Stimulated activated naive CD8-positive, alpha-beta T cell treated with anti-CD3 and anti-CD28 coated beads, Interleukin-15, amount 100 ng/mL, for 72 hours (primary cell): ENCODE measurements at regions not wholly inside any gene's neighbourhood (a gene's known extent, or its start where the extent isn't known, plus 50 kb on each side); places are given as distances from the start of the nearest gene placed in this dataset.

ENCODE experiments used
- ATAC-seq: fragments of 150-1000 bp; cut with Tn5 transposase; 2 replicates; pipeline ENCODE4 v1.10.0; 2021; ENCODE audit warnings: mild to moderate bottlenecking, moderate library complexity
- DNase-seq, 2 donors: peaks; one replicate each; pipeline ENCODE4 v3.0.0; 2021 to 2022
- H3K27ac Mint-ChIP-seq, 2 donors: one replicate each; pipeline ENCODE4 v1.8.0; 2022; ENCODE audit warnings: mild to moderate bottlenecking in 2 of 2, mixed read lengths in 2 of 2, moderate library complexity in 2 of 2
- H3K27me3 Mint-ChIP-seq: one replicate; pipeline ENCODE4 v1.8.0; 2022; ENCODE audit warnings: mixed read lengths
- H3K4me1 Mint-ChIP-seq: one replicate; pipeline ENCODE4 v1.8.0; 2022; ENCODE audit warnings: mild to moderate bottlenecking, mixed read lengths
- H3K4me3 Mint-ChIP-seq, 2 donors: one replicate each; pipeline ENCODE4 v1.8.0; 2022; ENCODE audit warnings: mild to moderate bottlenecking in 2 of 2, mixed read lengths in 2 of 2, moderate library complexity in 1 of 2
- H3K9me3 Mint-ChIP-seq, 2 donors: one replicate each; pipeline ENCODE4 v1.8.0; 2022; ENCODE audit warnings: mixed read lengths in 2 of 2

DNA sequence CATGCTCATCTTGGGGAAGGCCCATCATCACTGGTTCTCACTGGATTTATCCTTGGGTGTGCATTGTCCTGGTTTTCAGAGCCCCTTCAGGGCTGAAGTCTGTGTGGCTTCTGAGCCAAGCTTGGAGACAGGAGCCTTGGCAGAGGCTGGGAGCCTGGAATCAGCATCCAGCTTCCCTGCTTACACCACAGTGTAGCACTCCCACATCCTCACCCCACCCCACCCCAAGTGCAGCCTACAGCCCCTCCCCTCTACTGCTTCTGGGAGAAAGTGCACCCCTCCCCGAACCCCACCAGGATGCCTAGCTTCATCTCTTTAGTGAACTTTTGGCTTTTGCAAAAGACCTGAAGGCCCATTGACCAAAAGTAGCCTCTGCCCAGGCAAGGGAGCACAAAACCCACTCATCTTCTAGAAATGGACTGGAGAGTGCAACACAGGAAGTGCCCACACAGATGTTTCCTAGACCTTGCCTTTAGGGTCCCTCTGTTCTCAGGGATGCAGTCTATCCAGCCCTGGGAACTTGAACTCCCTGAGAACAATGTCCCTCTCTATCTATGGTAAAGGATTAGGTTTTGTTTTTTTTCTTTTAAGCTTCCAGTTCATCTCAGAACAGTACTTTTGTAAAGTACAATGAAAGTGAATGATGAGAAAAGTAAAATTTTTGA is 189.7 kb downstream of the PALM2AKAP2 start:
- H3K4me3 Mint-ChIP-seq = no peak overlapping the region
- peaks cover 48% of the 10 kb centered on the region for H3K4me1 Mint-ChIP-seq
- H3K27me3 Mint-ChIP-seq = peaks cover 14% of the 10 kb centered on the region
- H3K9me3 Mint-ChIP-seq = peaks cover 0 to 5% of the 10 kb centered on the region in 2 donors
- no peak for DNase-seq
- no peak for ATAC-seq
- H3K27ac Mint-ChIP-seq = peak overlapping the region in 1 of 2 donors; percentile 47

- Mint-ChIP-seq H3K9me3 (peaks cover 0 to 5% of the 10 kb centered on the region in 2 donors), H3K4me3 (no peak overlapping the region), H3K27ac (no peak overlapping the region), H3K4me1 (peaks cover 48% of the 10 kb centered on the region), H3K27me3 (peaks cover 2% of the 10 kb centered on the region)
- ATAC-seq (no peak), DNase-seq (no peak)
Observed at GRCh38 chr9:109971226-109971625, 191.2 kb downstream of the PALM2AKAP2 start.

- DNase-seq = peak in 1 of 2 donors; percentile 17
- Mint-ChIP-seq H3K27ac (no peak overlapping the region), H3K4me3 (no peak overlapping the region), H3K9me3 (peaks cover 0 to 5% of the 10 kb centered on the region in 2 donors), H3K4me1 (peaks cover 43% of the 10 kb centered on the region), H3K27me3 (no peaks in the 10 kb centered on the region)
- ATAC-seq = peak; percentile 49
Observed at GRCh38 chr9:109972026-109972882, 192.3 kb downstream of the PALM2AKAP2 start.

DNA sequence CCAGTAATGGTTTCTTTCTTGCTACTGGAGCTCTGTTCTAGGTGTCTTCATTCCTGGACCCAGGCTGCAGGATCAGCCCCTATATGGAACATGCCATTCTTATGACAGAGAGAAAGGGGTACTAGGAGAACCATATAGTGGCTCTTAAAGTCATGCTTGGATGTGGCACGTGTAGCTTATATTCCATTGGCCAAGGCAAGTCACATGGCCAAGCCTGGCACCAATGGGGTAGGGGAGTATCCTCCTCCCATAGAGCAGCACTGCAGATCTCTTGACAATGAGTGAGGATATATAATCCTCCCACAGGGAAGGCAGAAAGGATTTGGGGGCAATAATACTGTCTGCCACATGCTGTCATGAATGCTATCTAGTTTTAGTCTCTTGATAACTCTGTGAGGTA is 193.3 kb downstream of the PALM2AKAP2 start:
- Mint-ChIP-seq H3K4me1 (peaks cover 32% of the 10 kb centered on the region), H3K4me3 (no peak overlapping the region), H3K27me3 (no peaks in the 10 kb centered on the region), H3K9me3 (no peaks in the 10 kb centered on the region), H3K27ac (no peak overlapping the region)
- DNase-seq = no peak
- no peak for ATAC-seq

DNA sequence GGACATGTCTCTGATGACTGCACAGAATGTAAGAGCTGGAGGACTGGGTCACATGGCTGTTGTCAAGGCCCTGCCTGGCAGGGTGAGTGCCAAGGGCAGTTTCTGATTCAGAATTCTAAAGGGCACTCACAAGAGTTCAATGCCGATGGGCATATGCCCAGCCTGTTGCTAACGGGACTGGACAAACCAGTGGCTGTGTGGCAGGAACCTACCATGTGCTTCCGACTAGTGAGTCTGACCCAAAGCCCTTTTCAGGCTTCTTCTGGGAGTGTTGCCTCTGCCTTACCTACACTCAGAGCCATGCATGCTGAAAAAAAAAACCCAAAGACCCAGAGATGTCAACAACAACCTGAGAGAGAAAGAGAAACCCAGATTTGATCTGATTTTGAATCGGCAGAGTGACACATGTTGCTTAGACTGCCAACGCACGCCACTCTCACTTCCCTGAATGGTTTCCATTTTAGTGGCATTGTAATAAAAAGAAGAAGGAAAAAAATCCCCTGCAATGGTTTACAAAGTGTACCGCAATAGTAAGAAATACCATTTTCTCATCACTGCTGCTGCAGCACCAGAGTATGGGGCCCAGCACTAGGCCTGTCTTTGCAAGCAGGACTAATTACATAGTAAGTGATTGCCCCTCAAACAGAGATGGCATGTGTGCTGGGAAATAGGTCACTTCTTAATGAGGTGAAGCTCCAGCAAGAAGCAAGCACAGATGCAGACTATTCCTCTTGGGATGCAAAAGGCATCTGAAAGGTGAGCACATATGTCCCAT is 194.3 kb downstream of the PALM2AKAP2 start:
- Mint-ChIP-seq H3K4me3 (peak overlapping the region in 1 of 2 donors; percentile 13), H3K27ac (peak overlapping the region in 1 of 2 donors; percentile 67), H3K9me3 (no peaks in the 10 kb centered on the region), H3K27me3 (no peaks in the 10 kb centered on the region), H3K4me1 (peaks cover 22% of the 10 kb centered on the region)
- ATAC-seq (peak; percentile 86), DNase-seq (peak in 1 of 2 donors; percentile 64)

DNA sequence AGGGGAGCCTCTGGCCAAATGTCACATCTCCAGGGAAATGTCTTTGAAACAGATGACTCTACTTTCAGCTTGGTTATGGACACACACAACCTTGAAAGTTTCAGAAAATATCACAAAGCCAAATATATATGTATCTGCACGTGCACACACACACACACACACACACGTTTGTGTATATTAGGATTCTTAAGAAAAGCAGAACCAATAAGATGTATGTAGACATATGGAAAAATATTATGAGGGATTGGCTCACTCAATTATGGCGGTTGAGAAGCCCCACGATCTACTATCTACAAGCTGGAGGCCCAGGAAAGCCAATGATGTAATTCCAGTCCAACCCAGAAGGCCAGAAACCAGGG is 194.9 kb downstream of the PALM2AKAP2 start:
- no peak overlapping the region for H3K27ac Mint-ChIP-seq
- no peak overlapping the region for H3K4me3 Mint-ChIP-seq
- H3K9me3 Mint-ChIP-seq = no peaks in the 10 kb centered on the region
- ATAC-seq (peak; percentile 5), DNase-seq (no peak)
- peaks cover 20% of the 10 kb centered on the region for H3K4me1 Mint-ChIP-seq
- H3K27me3 Mint-ChIP-seq = no peaks in the 10 kb centered on the region

DNA sequence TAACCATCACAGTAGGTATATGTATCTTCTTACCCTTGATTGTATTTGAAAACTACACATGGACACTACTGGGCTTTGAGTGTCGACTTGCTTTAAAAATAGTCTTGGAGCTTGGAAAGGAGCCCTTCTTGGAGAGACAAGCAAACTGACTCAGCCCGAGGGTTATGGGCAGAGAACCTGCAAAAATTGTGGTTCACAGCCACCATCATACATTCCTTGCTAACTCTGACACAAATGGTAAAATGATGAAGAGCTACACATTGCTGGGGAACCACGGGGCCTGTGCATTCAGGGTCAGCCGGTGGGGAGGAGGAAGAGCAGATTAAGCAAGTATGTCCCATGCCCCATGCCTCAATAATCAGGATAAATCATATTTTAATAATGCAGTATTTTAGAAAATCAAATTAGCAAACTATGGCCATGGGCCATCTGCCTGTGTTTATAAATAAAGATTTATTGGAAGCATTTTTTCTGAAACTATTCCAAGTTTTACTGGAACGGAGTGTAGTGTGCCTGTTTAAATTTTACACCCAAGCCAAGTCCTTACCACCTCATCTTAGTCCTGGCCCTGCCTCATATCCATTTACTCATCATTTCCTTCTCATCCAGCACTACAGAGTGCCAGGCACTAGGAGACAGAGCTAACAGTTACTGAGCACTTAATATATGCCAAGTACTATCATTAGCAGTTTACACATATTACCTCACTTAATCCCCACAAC is 195.7 kb downstream of the PALM2AKAP2 start:
- Mint-ChIP-seq H3K27ac (peak overlapping the region; percentile 3 to 49), H3K4me3 (no peak overlapping the region), H3K27me3 (no peaks in the 10 kb centered on the region), H3K4me1 (peaks cover 20% of the 10 kb centered on the region), H3K9me3 (no peaks in the 10 kb centered on the region)
- DNase-seq (no peak), ATAC-seq (no peak)

DNA sequence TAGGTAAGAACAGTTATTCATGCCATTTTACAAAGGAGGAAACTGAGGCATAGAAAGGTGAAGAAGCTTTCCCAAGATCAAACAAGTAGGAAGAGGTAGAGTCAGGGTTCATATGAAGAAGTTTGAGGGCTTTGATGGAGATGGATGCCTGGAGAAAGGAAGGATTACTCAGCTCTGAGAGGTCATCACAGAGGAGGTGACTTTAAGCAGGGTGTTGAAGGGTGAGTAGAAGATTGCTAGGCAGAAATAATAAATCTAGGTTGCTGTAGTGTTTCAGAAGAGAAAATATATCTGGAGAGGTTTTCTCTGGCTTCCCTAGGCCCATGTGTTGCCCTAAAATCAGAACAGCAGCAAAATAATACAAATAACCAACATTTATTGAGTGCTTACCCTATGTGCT is 196.3 kb downstream of the PALM2AKAP2 start:
- Mint-ChIP-seq H3K4me3 (no peak overlapping the region), H3K27me3 (no peaks in the 10 kb centered on the region), H3K9me3 (peaks cover 0 to 1% of the 10 kb centered on the region in 2 donors), H3K4me1 (peaks cover 20% of the 10 kb centered on the region), H3K27ac (peak overlapping the region in 1 of 2 donors; percentile 49)
- DNase-seq (no peak), ATAC-seq (no peak)

DNA sequence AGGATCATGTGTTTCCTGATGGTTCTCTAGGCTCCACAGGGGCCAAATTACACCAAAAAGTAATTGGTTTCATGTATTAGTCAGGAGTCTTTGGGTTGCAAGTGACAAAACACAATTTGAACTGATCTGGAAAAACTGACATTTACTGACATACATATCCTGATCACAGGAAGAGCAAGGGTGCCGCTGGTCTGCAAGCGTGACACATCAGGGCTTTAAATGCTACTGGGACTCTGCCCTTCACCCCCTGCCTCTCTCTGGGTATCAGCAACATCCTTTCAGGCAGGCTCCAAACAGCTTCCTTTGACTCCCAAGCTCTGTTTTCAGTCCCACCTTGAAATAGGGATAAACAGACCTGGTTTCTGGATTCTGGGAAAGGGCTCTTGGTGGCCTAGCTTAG is 197.5 kb downstream of the PALM2AKAP2 start:
- H3K4me3 Mint-ChIP-seq = no peak overlapping the region
- H3K27me3 Mint-ChIP-seq = no peaks in the 10 kb centered on the region
- H3K9me3 Mint-ChIP-seq = peaks cover 3 to 10% of the 10 kb centered on the region in 2 donors
- no peak overlapping the region for H3K27ac Mint-ChIP-seq
- ATAC-seq (no peak), DNase-seq (no peak)
- H3K4me1 Mint-ChIP-seq = peaks cover 11% of the 10 kb centered on the region

- Mint-ChIP-seq H3K27me3 (no peaks in the 10 kb centered on the region), H3K4me1 (no peaks in the 10 kb centered on the region), H3K9me3 (peaks cover 3 to 10% of the 10 kb centered on the region in 2 donors), H3K27ac (no peak overlapping the region), H3K4me3 (no peak overlapping the region)
- DNase-seq (no peak), ATAC-seq (no peak)
Observed at GRCh38 chr9:109981091-109981490, 201.1 kb downstream of the PALM2AKAP2 start.

DNA sequence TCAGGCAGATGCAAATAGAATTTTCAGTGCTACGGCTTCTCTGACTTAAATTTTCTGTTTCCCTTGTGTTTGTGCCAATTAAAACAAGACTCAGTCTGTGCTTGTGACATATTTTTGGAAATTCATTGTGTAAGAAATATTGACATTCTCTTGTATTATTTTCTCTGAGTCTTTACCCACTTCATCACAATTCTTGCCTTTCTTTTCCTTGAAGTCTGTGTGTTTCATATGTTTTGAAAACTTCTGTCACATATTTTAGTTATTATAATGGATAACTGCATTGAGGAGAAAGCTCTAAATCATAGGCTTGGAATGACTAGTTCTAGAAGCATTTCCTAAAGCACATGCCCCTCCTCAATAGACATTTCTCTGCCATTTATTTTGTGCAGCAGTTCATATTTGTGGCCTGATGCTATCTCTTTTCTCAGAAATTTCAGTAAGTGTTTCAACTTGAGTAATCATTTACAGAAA is 206.6 kb downstream of the PALM2AKAP2 start:
- Mint-ChIP-seq H3K27me3 (no peaks in the 10 kb centered on the region), H3K9me3 (peaks cover 18 to 27% of the 10 kb centered on the region in 2 donors), H3K4me1 (no peaks in the 10 kb centered on the region), H3K4me3 (no peak overlapping the region), H3K27ac (no peak overlapping the region)
- ATAC-seq = no peak
- no peak for DNase-seq

- Mint-ChIP-seq H3K4me3 (no peak overlapping the region), H3K27ac (no peak overlapping the region), H3K4me1 (no peaks in the 10 kb centered on the region), H3K9me3 (peaks cover 15 to 21% of the 10 kb centered on the region in 2 donors), H3K27me3 (peaks cover under 1% of the 10 kb centered on the region)
- DNase-seq (no peak), ATAC-seq (no peak)
Observed at GRCh38 chr9:109989296-109989695, 209.3 kb downstream of the PALM2AKAP2 start.

DNA sequence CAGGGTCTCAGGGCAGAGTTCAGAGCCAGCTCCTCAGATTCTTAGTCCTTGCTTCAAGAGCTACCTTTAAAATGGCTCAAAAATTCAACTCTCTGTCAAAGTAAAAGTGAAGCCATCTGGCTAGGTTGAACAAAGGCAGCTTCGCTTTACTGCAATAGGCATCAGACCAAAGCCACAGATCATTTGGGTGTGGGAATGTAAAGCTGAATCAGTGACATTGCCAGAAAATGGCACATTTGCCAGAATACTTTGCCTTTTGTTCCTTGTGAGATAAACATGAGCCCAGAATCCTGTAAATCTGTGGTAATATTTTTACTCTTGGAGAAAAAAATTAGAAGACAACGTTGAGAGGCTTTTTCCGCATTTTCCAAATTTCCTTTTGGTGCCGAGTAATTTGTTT is 210.5 kb downstream of the PALM2AKAP2 start:
- Mint-ChIP-seq H3K4me3 (no peak overlapping the region), H3K4me1 (no peaks in the 10 kb centered on the region), H3K27ac (no peak overlapping the region), H3K27me3 (peaks cover 6% of the 10 kb centered on the region), H3K9me3 (peaks cover 19 to 32% of the 10 kb centered on the region in 2 donors)
- ATAC-seq (no peak), DNase-seq (no peak)

GRCh38 chr9:109992293-109992692 is 212.3 kb downstream of the PALM2AKAP2 start:
- H3K4me3 Mint-ChIP-seq = no peak overlapping the region
- no peaks in the 10 kb centered on the region for H3K4me1 Mint-ChIP-seq
- H3K9me3 Mint-ChIP-seq = peaks cover 22 to 32% of the 10 kb centered on the region in 2 donors
- no peak overlapping the region for H3K27ac Mint-ChIP-seq
- no peak for ATAC-seq
- no peak for DNase-seq
- H3K27me3 Mint-ChIP-seq = peaks cover 6% of the 10 kb centered on the region
